GM12865 (cell line): ENCODE measurements at regions not wholly inside any gene's neighbourhood (a gene's known extent, or its start where the extent isn't known, plus 50 kb on each side); places are given as distances from the start of the nearest gene placed in this dataset.

Source experiments
- DNase-seq: peaks from one replicate; pipeline ENCODE4 v3.0.0; 2010; ENCODE audit warnings: low read depth
- H3K4me3 ChIP-seq: 2 replicates; pipeline ENCODE4 v1.5.1; 2011; ENCODE audit warnings: mild to moderate bottlenecking, low read depth, low read length, control low read depth
- CTCF ChIP-seq: IDR thresholded peaks from 2 replicates; pipeline ENCODE4 v1.5.1; 2011; ENCODE audit warnings: low read length, control low read depth, low read depth, inconsistent platforms; ENCODE audit not compliant: insufficient read depth; ENCODE audit errors: missing control alignments

- H3K4me3 ChIP-seq, result no peak overlapping the region
- DNase-seq, result no peak
- TF ChIP-seq CTCF, result no peak
Measured at GRCh38 chr2:65997961-65998360, 437.0 kb upstream of the MEIS1 start.

GRCh38 chr2:65992198-65992554 is 442.7 kb upstream of the MEIS1 start:
- no peak overlapping the region for H3K4me3 ChIP-seq
- no peak for DNase-seq
- no peak for TF ChIP-seq CTCF

- TF ChIP-seq CTCF, result no peak
- no peak overlapping the region for H3K4me3 ChIP-seq
- DNase-seq, result no peak
Measured at GRCh38 chr2:65991381-65992197, 443.3 kb upstream of the MEIS1 start.

- no peak for DNase-seq
- H3K4me3 ChIP-seq, result no peak overlapping the region
- no peak for TF ChIP-seq CTCF
Measured at GRCh38 chr2:65985986-65986385, 448.9 kb upstream of the MEIS1 start.

GRCh38 chr2:65980531-65980930 is 454.4 kb upstream of the MEIS1 start:
- TF ChIP-seq CTCF, result no peak
- no peak overlapping the region for H3K4me3 ChIP-seq
- DNase-seq, result no peak

GRCh38 chr2:65979446-65979845 is 455.5 kb upstream of the MEIS1 start:
- DNase-seq, result no peak
- no peak overlapping the region for H3K4me3 ChIP-seq
- TF ChIP-seq CTCF, result no peak
